HG02970 (cell line): ENCODE measurements at regions not wholly inside any gene's neighbourhood (a gene's known extent, or its start where the extent isn't known, plus 50 kb on each side); places are given as distances from the start of the nearest gene placed in this dataset.
"Not testable (repeated sequence)": the region's sequence is repeated elsewhere in the genome, so short reads cannot be mapped to it uniquely, and the experiment has no call there.

Source experiments
- ATAC-seq: cut with Tn5 transposase; IDR thresholded peaks from one replicate; pipeline ENCODE4 v1.9.1; 2021; ENCODE audit warnings: mild to moderate bottlenecking, moderate library complexity, moderate number of reproducible peaks; ENCODE audit not compliant: unreplicated experiment, low FRiP score

GRCh38 chr17:64732336-64733006 is 70.4 kb upstream of the SMURF2 start:
- ATAC-seq = no peak

- not testable (repeated sequence) for ATAC-seq
These were observed 67.9 kb upstream of the SMURF2 start for GRCh38 chr17:64730023-64730422.

GRCh38 chr17:64729201-64729600 is 67.1 kb upstream of the SMURF2 start:
- ATAC-seq = no peak

DNA sequence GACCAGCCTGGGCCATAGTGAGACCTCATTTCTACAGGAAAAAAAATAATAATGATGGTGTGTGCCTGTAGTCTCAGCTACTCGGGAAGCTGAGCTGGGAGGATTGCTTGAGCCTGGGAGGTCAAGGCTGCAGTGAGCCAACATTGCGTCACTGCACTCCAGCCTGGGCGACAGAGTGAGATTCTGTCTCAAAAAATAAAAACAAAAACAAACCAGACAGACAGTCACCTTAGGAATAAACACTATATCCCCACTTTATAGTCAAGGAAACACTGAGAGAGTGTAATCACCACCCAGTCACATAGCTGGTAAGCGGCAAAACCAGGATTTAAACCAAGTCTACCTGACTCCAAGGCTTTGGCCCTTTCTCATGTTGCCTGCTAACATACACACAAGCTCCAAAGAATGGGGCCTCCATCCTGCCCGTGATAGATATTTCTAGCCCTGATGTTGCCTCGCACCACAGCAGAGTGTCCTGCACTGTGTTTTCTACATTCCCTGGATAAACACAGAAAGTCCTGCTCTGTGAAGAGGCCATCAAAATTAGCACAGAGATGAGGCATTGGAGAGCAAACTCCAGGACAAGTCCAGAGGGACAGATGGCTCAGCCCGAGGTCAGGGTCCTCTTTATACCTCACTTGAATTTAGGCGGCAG is 66.1 kb upstream of the SMURF2 start:
- no peak for ATAC-seq

- ATAC-seq = not testable (repeated sequence)
These were observed 63.9 kb upstream of the SMURF2 start for GRCh38 chr17:64726025-64726424.

- ATAC-seq = not testable (repeated sequence)
These were observed 62.1 kb upstream of the SMURF2 start for GRCh38 chr17:64724246-64724645.

GRCh38 chr17:64723781-64724180 is 61.7 kb upstream of the SMURF2 start:
- no peak for ATAC-seq

GRCh38 chr17:64721556-64721955 is 59.4 kb upstream of the SMURF2 start:
- not testable (repeated sequence) for ATAC-seq

- not testable (repeated sequence) for ATAC-seq
These were observed 58.1 kb upstream of the SMURF2 start for GRCh38 chr17:64720253-64720652.

DNA sequence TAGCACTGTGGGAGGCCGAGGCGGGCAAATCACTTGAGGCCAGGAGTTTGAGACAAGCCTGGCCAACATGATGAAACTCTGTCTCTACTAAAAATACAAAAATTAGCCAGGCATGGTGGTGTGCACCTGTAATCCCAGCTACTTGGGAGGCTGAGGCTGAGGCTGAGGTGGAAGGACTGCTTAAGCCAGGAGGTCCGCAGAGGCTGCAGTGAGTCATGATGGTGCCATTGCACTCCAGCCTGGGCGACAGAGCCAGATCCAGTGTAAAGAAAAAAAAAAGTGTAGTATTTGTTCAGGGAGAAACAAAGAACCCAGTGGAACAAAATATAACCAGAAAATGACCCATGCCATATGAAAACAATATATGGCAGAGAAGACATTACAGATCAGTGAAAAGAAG is 57.4 kb upstream of the SMURF2 start:
- ATAC-seq = not testable (repeated sequence)

DNA sequence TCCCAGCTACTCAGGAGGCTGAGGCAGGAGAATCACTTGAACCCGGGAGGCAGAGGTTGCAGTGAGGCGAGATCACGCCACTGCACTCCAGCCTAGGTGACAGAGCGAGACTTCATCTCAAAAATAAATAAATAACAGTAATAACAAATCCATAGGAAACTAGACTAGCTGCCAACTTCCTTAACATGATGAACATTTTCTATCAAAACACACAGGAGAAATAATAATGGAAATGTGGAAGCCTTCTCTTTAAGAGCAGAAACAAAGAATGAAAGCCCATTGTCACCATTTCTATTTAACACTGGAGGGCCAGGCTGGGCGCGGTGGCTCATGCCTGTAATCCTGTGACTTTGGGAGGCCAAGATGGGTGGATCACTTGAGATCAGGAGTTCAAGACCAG is 56.7 kb upstream of the SMURF2 start:
- ATAC-seq = not testable (repeated sequence)

DNA sequence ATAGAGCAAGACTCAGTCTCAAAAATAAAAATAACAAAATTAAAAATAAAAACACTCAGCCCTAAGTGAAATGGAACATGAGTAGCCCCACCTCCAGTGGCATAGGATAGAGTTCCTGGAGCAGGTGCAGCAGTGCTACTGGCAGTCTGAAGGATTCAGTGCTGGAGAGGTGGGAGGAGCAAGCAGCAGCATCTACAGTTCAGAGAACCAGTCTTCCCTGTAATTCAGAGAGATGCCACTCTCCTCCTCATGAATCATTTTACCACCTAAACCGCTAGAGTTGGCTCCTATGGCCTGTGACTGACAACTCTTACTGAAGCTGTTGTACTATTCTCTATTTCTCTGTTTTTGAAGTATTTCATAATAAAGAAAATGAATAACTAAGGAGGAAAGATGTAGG is 56.0 kb upstream of the SMURF2 start:
- ATAC-seq = no peak

DNA sequence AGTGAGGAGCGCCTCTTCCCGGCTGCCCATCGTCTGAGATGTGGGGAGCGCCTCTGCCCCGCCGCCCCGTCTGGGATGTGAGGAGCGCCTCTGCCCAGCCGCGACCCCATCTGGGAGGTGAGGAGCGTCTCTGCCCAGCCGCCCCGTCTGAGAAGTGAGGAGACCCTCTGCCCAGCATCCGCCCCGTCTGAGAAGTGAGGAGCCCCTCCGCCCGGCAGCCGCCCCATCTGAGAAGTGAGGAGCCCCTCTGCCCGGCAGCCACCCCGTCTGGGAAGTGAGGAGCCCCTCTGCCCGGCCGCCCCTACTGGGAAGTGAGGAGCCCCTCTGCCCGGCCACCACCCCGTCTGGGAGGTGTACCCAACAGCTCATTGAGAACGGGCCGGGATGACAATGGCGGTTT is 54.4 kb upstream of the SMURF2 start:
- not testable (repeated sequence) for ATAC-seq

- not testable (repeated sequence) for ATAC-seq
These were observed 51.7 kb upstream of the SMURF2 start for GRCh38 chr17:64713786-64714185.

DNA sequence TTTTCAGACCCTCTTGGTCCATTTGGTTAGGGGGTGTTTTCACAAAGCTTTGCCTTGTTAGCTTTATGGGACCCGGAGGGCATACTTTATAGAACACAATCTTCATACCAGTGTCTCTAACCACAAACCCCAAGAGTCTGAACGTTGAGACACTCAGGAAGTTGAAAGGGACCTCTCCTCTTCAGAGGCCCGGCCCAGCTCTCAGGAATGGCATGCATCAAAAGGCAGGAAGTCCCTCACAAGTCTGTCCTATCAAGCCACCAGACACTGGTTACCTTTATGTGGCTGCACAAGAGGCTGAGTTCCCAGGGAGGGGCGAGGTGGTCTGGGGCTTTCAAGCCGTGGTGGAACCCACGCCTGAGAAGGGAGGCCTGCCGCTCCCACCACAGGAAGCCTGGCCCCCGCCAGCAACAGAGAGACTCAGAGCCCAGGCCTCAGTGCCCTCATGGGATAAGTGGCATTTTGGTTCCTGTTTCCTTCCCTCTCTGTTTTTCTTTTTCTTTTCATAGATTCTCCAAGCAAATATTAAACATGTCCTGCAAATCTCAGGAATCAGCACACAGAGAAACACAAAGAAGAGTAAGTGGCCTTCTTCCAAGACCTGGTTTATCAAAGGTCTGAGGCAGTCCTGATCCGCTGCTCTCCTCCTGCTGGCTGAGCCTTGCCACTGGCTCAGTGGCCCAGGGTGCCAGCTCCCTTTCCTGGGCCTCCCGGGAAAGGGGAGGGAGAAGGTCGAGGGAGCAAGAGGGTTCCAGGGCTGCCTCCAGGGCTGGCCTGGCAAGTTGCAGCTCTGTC is 50.6 kb upstream of the SMURF2 start:
- ATAC-seq = not testable (repeated sequence)
